H1 (cell line): ENCODE measurements at regions not wholly inside any gene's neighbourhood (a gene's known extent, or its start where the extent isn't known, plus 50 kb on each side); places are given as distances from the start of the nearest gene placed in this dataset.

ENCODE experiments used
- EGR1 ChIP-seq: IDR thresholded peaks from 2 replicates; pipeline ENCODE4 v1.6.1; 2011; ENCODE audit warnings: low read depth, low read length, borderline replicate concordance
- EP300 ChIP-seq, 2 experiments: IDR thresholded peaks; 1 replicate in 1 of 2; 2 replicates in 1 of 2; pipeline ENCODE4 v1.6.1; 2011 to 2012; ENCODE audit warnings: low read depth in 2 of 2, low read length in 2 of 2, mild to moderate bottlenecking in 2 of 2, borderline replicate concordance in 1 of 2, inconsistent platforms in 1 of 2, moderate library complexity in 1 of 2
- GABPA ChIP-seq: IDR thresholded peaks from 2 replicates; pipeline ENCODE4 v1.6.1; 2011; ENCODE audit warnings: mild to moderate bottlenecking, low read length, moderate library complexity, borderline replicate concordance; ENCODE audit not compliant: insufficient read depth
- MAFK ChIP-seq: IDR thresholded peaks from 2 replicates; pipeline ENCODE4 v1.6.1; 2012; ENCODE audit warnings: low read depth, mild to moderate bottlenecking, improper control_type of control experiment, low read length
- NRF1 ChIP-seq: IDR thresholded peaks from 2 replicates; pipeline ENCODE4 v1.6.1; 2011; ENCODE audit warnings: mild to moderate bottlenecking, low read depth, low read length, improper control_type of control experiment
- POLR2A ChIP-seq, 2 experiments: IDR thresholded peaks; 1 replicate in 1 of 2; 2 replicates in 1 of 2; pipeline ENCODE4 v1.6.1; 2011; ENCODE audit warnings: low read depth in 2 of 2, low read length in 2 of 2, mild to moderate bottlenecking in 2 of 2; ENCODE audit errors: control extremely low read depth in 1 of 2
- SRF ChIP-seq: IDR thresholded peaks from 2 replicates; pipeline ENCODE4 v1.6.1; 2011; ENCODE audit warnings: mild to moderate bottlenecking, low read depth, low read length, moderate library complexity
- TCF12 ChIP-seq: IDR thresholded peaks from 2 replicates; pipeline ENCODE4 v1.6.1; 2011; ENCODE audit warnings: low read depth, mild to moderate bottlenecking, low read length
- TEAD4 ChIP-seq: IDR thresholded peaks from 2 replicates; pipeline ENCODE4 v1.6.1; 2012; ENCODE audit warnings: low read depth, low read length, inconsistent platforms, mixed read lengths
- TF ChIP-seq, protein P1 (sequence below), 3 experiments: IDR thresholded peaks; 1 replicate in 2 of 3; 2 replicates in 1 of 3; pipeline versions ENCODE4 v1.5.1 to v1.6.1; 2011; ENCODE audit warnings: low read length in 3 of 3, mild to moderate bottlenecking in 3 of 3, inconsistent platforms in 2 of 3, low read depth in 1 of 3, moderate library complexity in 1 of 3; ENCODE audit not compliant: insufficient read depth in 1 of 3; ENCODE audit errors: control extremely low read depth in 1 of 3

DNA sequence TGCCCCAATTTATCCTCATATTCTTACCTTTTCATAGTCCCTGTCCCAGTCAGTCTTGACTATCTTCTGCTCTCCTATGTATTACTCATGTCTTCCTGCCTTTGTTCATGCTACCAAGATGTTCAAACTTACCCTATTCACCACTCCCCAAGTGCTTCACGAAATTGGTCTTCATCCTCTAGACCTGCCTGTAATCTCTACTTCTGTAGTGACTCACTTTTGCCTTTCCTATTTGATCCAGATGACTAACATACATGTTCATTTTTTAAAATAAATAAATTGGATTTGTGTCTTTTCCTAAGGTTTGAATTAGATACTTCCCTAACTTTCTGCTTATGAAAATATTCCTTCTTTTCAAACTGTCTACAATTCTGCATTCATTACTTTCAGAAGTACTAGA, 107.7 kb upstream of the PPM1H start:
- TF ChIP-seq, protein P1, sequence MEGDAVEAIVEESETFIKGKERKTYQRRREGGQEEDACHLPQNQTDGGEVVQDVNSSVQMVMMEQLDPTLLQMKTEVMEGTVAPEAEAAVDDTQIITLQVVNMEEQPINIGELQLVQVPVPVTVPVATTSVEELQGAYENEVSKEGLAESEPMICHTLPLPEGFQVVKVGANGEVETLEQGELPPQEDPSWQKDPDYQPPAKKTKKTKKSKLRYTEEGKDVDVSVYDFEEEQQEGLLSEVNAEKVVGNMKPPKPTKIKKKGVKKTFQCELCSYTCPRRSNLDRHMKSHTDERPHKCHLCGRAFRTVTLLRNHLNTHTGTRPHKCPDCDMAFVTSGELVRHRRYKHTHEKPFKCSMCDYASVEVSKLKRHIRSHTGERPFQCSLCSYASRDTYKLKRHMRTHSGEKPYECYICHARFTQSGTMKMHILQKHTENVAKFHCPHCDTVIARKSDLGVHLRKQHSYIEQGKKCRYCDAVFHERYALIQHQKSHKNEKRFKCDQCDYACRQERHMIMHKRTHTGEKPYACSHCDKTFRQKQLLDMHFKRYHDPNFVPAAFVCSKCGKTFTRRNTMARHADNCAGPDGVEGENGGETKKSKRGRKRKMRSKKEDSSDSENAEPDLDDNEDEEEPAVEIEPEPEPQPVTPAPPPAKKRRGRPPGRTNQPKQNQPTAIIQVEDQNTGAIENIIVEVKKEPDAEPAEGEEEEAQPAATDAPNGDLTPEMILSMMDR (IDR thresholded peaks at IDR 0.05; ENCODE audit: control extremely low read depth in 1 of 3, insufficient read depth in 1 of 3, low read depth in 1 of 3, low read length in 3 of 3): no peak
- no peak for TF ChIP-seq EGR1
- no peak for TF ChIP-seq TCF12
- no peak for TF ChIP-seq POLR2A (IDR thresholded peaks at IDR 0.05; ENCODE audit: control extremely low read depth in 1 of 2, low read depth in 2 of 2, low read length in 2 of 2)
- no peak for TF ChIP-seq SRF
- TF ChIP-seq TEAD4: no peak
- TF ChIP-seq MAFK: no peak
- TF ChIP-seq GABPA: no peak
- no peak for TF ChIP-seq EP300 (IDR thresholded peaks at IDR 0.05; ENCODE audit: borderline replicate concordance in 1 of 2, low read depth in 2 of 2, low read length in 2 of 2)
- TF ChIP-seq NRF1: no peak
